ENCODE measurements at regions not wholly inside any gene's neighbourhood (a gene's known extent, or its start where the extent isn't known, plus 50 kb on each side); places are given as distances from the start of the nearest gene placed in this dataset.

GRCh38 chr13:58827904-58828303, 1196.4 kb downstream of the PCDH17 start:
- no peak for DNase-seq

- no peak for DNase-seq
Measured at GRCh38 chr13:58830841-58831240, 1199.3 kb downstream of the PCDH17 start.

DNA sequence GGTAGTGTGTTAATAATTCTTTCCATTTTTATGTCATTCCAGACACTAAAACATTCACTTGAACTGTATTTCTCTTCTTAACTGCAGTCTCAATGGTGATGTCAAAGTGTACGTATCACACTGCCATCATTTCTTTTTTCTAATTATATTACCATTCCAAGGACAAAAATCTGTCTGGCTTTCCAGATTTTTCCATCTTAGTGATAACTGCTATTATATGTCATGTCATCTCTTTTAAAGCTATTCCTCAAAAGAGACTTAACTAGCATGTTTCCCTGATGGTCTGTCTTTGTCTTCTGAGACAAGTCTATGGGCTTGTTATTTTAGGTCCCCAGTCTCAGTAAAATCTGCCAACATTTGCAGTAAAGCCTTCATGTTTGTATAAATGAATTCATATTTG, 1207.1 kb downstream of the PCDH17 start:
- DNase-seq = no peak

DNA sequence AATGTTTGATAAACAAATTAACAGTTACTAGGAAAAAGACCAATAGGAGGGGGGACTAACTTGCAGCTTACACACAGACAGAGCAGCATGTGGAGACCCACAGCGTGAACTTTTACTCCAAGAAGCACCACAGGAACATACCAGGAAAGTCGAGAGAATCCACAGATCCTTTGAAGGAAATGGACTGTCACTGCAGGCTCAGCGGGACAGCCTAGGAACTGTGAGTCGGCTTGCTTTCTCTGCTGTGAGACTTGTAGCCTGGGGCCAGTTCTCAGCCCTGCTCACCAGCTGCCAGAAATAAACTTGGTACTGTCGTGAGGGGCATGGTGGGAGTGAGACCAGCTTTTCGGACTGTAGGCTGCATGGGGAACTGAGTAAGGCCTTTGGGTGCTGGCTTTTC, 1211.5 kb downstream of the PCDH17 start:
- DNase-seq = no peak

DNA sequence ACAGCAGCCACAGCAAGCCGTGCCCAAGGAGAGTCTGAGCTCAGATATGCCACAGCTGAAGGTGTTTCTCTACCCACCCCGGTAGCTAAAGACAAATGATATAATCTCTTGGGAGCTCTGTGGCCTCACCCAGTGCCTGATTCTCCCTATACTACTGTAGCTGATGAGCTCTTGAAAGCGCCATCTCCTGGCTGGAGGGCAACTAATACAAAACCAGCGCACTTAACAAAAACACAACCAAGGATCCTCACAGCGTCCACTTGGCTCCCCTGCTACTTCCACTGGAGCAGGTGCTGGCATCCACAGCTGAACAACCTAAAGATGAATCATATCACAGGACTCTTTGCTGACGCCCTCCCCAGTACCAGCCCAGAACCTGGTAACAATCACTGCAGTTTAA, 1212.0 kb downstream of the PCDH17 start:
- no peak for DNase-seq

DNA sequence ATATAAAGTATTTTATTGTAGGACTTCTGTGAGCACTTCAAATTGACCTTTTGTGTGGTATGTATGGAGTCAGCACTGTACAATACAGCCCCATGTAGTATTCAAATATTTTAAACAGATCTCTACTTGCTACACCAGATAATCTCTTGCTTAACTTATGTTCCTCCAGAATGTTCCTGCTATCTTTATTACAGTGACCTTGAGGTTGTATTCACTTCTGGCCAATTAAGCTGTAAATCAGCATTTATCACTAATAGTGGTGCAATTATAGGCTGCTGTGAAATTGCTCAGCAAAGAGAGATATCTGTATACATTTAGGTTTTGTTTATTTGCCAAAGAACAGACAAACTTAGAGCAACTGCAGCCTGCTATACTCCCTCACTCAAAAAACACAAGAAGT, 1218.6 kb downstream of the PCDH17 start:
- no peak for DNase-seq

- no peak for DNase-seq
Measured at GRCh38 chr13:58852076-58852475, 1220.5 kb downstream of the PCDH17 start.

DNA sequence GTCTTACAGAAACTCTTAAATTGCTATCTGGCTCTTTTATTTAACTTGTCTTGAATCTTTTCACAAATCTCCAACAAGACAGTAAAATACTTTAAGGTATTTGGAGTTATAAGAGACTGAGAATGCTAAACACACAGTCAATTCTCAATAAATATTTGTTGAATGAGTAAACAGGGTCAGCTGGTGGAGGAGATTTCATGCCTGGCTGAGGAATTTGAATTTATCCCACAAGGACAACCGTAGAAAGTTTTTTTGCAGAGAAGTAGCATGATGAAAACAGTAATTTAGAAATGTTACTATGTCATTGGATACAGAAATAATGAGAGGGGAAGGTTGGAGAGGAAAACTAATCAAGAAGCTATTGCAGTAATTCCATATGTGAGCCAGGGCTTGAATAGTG, 1223.7 kb downstream of the PCDH17 start:
- DNase-seq = no peak

DNA sequence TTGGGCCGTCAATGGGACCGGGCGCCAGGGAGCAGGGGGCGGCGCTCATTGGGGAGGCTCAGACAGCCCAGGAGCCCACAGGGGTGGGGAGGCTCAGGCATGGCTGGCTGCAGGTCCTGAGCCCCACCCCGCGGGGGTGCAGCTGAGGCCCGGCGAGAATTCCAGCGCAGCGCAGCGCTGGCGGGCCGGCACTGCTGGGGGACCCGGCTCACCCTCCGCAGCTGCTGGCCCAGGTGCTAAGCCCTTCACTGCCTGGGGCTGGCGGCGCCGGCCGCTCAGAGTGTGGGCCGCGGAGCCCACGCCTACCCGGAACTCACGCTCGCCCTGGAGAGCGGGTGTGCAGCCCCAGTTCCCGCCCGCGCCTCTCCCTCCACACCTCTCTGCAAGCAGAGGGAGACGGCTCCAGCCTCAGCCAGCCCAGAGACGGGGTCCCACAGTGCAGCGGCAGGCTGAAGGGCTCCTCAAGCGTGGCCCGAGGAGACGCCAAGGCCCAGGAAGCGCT, 1227.4 kb downstream of the PCDH17 start:
- DNase-seq = no peak

DNA sequence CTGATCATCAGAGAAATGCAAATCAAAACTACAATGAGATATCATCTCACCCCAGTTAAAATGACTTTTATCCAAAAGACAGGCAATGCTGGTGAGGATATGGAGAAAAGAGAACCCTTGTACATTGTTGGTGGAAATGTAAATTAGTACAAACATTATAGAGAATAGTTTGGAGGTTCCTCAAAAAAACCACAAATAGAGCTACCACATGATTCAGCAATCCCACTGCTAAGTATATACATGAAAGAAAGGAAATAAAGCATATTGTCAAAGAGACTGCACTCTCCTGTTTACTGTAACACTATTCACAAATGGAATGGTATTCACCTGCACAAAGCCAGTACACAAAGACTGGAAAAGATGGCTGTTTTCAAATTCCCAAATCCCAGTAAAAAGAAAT, 1233.7 kb downstream of the PCDH17 start:
- DNase-seq = no peak

DNA sequence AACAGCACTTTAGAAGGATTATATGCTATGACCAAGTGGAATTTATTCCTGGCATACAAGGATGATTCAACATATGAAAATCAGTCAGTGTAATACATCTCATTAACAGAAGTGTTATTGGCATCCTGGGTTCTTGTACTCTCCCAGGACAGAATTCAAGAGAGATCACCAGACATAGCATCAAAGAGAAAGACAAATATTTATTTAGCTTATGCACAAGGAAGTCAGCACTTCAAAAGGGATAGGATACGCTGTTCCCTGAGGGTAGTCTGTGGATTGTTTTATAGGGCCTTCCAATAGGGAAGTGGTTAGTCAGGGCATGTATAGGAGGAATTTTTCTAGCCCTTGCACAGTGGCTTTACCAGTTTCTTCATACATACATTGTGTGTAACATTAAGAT, 1238.0 kb downstream of the PCDH17 start:
- no peak for DNase-seq

- no peak for DNase-seq
Measured at GRCh38 chr13:58876473-58876872, 1244.9 kb downstream of the PCDH17 start.

GRCh38 chr13:58879114-58879513, 1247.6 kb downstream of the PCDH17 start:
- no peak for DNase-seq

- DNase-seq = no peak
Measured at GRCh38 chr13:58882516-58882915, 1251.0 kb downstream of the PCDH17 start.

DNA sequence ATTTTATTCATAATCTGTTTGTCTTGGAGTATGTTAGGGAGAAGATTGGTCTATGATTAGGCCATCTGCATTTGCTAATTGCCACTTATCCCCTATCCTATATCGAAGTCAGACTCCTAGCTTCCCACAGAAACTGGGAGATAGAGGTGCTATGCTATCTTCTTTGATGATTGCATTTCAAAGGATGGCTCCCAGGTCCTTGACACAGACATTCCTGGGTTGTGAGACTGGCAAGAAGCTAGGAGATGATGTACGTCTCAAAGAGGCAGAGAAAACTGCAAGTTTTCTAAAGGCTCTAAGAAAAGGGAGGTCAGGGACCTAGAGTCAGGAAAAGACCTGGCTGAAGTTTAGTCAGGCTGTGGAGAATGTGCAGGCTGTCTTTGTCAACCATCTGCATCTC, 1251.9 kb downstream of the PCDH17 start:
- DNase-seq = no peak

DNA sequence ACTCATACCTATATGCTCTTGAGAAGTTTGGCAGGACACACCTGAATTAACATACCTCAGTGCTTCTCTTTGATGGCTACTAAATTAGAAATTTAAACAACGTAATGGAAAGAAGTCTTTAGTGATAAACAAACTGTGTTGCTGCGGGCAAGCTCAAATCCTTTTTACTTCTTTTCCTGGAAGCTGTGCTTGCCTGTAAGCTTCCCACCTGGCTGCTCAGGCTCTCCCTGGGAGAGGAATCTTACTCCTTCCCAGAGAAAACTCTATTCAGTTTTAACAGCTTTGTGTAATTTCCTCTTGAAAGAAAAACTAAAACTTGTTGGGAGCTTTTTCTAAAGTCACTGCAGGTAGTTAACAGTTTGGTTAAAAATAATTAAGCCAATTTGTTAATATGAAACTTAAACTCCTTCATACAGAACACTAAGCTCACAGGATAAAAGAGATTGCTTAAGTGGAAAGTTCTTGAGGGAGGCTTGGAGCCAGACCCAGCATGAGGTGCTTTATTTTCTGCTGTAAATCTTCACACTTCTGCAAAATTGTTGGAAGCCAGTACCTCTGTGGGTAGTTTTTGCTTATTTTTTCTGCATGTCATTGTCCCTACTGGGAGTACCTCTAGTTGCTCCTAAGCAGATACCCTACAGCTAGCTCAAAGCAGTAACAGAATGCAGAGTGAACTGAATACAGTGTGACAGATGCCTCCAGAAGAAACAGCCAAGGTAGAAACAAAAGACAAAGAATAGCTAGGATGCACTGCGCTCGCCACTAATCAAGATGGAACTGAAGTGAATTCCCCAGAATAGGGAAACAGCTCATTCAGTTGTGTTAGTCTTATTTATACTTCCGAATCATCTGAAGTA, 1253.0 kb downstream of the PCDH17 start:
- DNase-seq = no peak

DNA sequence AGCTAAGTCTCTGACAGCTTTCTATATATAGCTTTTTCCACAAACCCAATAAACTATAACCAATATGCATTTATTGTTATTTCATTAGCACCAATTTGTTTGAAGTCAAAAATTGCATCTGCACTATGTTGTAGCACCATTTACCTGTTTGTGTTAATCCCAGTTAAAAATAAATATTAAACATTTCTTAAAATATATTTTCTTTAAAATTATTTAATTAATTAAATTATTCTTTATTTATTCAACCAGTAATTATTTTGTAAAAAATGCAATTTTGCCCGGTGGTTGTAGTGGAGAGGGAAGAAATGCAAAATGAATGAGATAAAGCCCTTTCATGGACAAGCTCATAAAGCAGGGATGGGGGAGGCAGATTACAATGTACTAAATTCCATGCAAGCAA, 1257.9 kb downstream of the PCDH17 start:
- no peak for DNase-seq

DNA sequence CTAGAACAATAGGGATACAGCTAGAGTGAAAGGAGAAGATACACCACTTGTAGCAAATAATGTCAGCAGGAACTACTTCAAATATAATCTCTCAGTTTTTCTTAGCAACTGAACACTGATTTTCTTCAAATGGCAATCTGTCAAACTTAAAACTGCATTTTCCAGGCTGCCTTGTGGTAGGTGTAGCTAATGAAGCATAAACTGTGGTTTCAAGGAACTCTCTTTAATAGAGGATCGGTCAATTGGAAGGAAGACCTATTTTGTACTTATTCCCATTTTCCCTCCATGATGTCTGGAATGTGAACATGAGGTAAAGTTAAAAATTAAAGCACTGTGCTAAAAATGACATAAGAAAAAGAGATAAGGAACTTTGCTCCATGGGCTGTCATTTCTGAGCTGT, 1261.9 kb downstream of the PCDH17 start:
- DNase-seq = no peak

- DNase-seq = no peak
Measured at GRCh38 chr13:58906329-58907007, 1257.3 kb downstream of the DIAPH3 start.

DNA sequence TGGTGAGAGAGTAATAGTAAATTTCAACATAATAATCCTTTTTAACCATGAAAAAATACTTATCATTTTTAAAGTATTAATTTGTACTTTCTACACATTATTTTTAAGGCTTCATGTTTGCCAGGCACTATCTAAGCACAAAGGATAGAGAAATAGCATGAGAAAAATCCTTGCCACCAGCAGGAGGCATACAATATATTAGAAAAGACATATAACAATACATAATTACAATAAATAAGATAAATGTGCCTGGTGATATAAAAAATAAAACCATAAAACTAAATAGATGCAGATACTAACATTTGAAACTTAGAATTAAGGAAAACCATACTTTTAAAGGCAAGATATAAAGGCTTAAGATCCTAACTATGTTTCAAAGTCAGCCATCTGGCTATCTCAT, 1256.4 kb downstream of the DIAPH3 start:
- no peak for DNase-seq

DNA sequence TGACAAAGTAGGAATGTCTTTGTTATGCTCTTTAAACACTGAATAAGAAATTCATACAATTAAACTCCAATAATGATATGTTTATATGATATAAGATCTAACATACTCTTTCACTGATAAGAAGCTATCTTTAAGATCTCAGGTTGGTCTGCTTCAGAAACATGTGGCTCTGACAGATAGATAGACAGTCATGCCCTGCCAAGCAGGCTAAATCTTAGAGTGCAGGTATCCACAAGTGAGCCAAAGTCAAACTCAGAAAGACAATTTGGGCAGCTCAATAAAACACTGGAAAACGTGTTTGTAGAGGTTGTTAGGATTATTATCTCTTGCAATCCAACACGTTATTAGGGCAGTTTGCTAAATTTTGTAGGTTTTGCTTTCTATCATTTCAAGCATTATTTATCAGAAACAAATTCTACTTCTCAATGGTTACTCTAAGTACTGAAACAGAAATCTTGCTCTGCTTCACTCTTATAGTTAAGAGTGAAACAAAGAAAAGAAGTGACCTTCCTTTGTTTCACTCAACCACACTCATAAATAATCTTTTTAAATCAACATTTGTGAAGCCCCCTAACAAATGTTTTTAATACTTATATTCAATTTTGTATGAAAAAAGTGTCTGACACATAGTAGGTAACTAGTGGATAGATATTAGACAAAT, 1255.6 kb downstream of the DIAPH3 start:
- no peak for DNase-seq

DNA sequence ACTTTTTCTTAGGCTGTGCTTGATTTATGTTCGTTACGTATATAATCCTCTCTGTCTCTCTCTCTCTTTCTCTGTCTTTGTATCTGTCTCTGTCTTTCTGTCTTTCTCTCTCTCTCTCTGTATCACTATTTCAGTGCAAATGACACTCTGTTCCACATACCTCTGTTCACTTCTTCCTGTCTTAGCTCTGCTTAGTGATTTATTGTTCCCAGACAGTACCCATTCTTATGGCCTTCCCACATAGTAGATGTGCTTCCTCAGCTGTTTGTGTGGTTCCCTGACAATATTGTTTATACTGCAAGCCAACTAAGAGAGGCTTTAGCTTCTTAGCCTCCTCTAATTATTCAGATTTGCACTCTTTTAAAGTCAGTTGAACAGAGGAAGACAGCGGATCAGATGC, 1244.2 kb downstream of the DIAPH3 start:
- DNase-seq = no peak

- no peak for DNase-seq
Measured at GRCh38 chr13:58921129-58921528, 1242.6 kb downstream of the DIAPH3 start.

DNA sequence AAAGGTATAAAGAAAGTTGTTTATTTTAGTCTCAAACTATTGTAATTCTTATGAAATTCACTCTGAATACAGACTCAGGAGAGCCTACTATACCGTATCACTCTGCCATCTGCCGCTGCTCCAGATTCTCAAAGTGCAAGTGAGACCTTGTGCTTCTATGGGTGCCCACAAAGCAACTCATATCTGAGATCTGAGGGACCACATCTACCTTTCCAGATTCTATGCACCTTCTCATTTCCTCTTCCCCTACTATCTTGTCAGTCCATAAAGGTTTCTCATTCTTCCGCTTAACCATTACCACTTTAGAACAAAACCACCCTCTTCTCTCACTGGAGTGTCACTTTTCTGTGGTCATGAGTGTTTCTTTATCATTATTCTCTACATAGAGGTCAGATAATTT, 1236.9 kb downstream of the DIAPH3 start:
- DNase-seq = no peak

All from activated CD4-positive, CD25-positive, alpha-beta regulatory T cell (primary cell).